ENCODE measurements at regions not wholly inside any gene's neighbourhood (a gene's known extent, or its start where the extent isn't known, plus 50 kb on each side); places are given as distances from the start of the nearest gene placed in this dataset.

GRCh38 chr16:73599870-73600269, 551.9 kb upstream of the ZFHX3 start:
- no peak for TF ChIP-seq CTCF (IDR thresholded peaks at IDR 0.05; ENCODE audit: unreplicated experiment)
- H3K27ac Mint-ChIP-seq: no peak overlapping the region
- no peaks in the 10 kb centered on the region for H3K36me3 Mint-ChIP-seq (ENCODE audit: insufficient read depth)
- H3K4me1 Mint-ChIP-seq (ENCODE audit: low read depth): no peaks in the 10 kb centered on the region
- H3K9me3 Mint-ChIP-seq (ENCODE audit: low read depth): no peaks in the 10 kb centered on the region
- DNase-seq (ENCODE audit: low spot score, unreplicated experiment): no peak
- no peaks in the 10 kb centered on the region for H3K27me3 Mint-ChIP-seq
- no peak overlapping the region for H3K4me3 Mint-ChIP-seq (ENCODE audit: low read depth)

- Mint-ChIP-seq H3K36me3 (ENCODE audit: insufficient read depth) (no peaks in the 10 kb centered on the region), H3K4me3 (ENCODE audit: low read depth) (no peak overlapping the region), H3K27ac (no peak overlapping the region), H3K4me1 (ENCODE audit: low read depth) (no peaks in the 10 kb centered on the region), H3K27me3 (no peaks in the 10 kb centered on the region), H3K9me3 (ENCODE audit: low read depth) (no peaks in the 10 kb centered on the region)
- no peak for TF ChIP-seq CTCF (IDR thresholded peaks at IDR 0.05; ENCODE audit: unreplicated experiment)
- no peak for DNase-seq (ENCODE audit: low spot score, unreplicated experiment)
Observed at GRCh38 chr16:73599351-73599750, 551.4 kb upstream of the ZFHX3 start.

GRCh38 chr16:73584157-73584556, 536.2 kb upstream of the ZFHX3 start:
- DNase-seq (ENCODE audit: low spot score, unreplicated experiment): no peak
- peaks cover 2% of the 10 kb centered on the region for H3K36me3 Mint-ChIP-seq (ENCODE audit: insufficient read depth)
- H3K4me1 Mint-ChIP-seq (ENCODE audit: low read depth): no peaks in the 10 kb centered on the region
- no peaks in the 10 kb centered on the region for H3K27me3 Mint-ChIP-seq
- no peak overlapping the region for H3K27ac Mint-ChIP-seq
- H3K4me3 Mint-ChIP-seq (ENCODE audit: low read depth): no peak overlapping the region
- H3K9me3 Mint-ChIP-seq (ENCODE audit: low read depth): peaks cover 11% of the 10 kb centered on the region
- no peak for TF ChIP-seq CTCF (IDR thresholded peaks at IDR 0.05; ENCODE audit: unreplicated experiment)

GRCh38 chr16:73572135-73572828, 524.4 kb upstream of the ZFHX3 start:
- H3K4me3 Mint-ChIP-seq (ENCODE audit: low read depth): no peak overlapping the region
- no peak for TF ChIP-seq CTCF (IDR thresholded peaks at IDR 0.05; ENCODE audit: unreplicated experiment)
- H3K27me3 Mint-ChIP-seq: peaks cover 47% of the 10 kb centered on the region
- DNase-seq (ENCODE audit: low spot score, unreplicated experiment): no peak
- H3K9me3 Mint-ChIP-seq (ENCODE audit: low read depth): peaks cover 2% of the 10 kb centered on the region
- peaks cover 2% of the 10 kb centered on the region for H3K4me1 Mint-ChIP-seq (ENCODE audit: low read depth)
- no peak overlapping the region for H3K27ac Mint-ChIP-seq
- no peaks in the 10 kb centered on the region for H3K36me3 Mint-ChIP-seq (ENCODE audit: insufficient read depth)

GRCh38 chr16:73569266-73569980, 521.5 kb upstream of the ZFHX3 start:
- peaks cover 4% of the 10 kb centered on the region for H3K9me3 Mint-ChIP-seq (ENCODE audit: low read depth)

More at GRCh38 chr16:73569266-73569980, 521.5 kb upstream of the ZFHX3 start:
- Mint-ChIP-seq H3K4me3 (ENCODE audit: low read depth) (no peak overlapping the region), H3K4me1 (ENCODE audit: low read depth) (no peaks in the 10 kb centered on the region), H3K27ac (no peak overlapping the region), H3K27me3 (peaks cover 46% of the 10 kb centered on the region), H3K36me3 (ENCODE audit: insufficient read depth) (no peaks in the 10 kb centered on the region)
- no peak for TF ChIP-seq CTCF (IDR thresholded peaks at IDR 0.05; ENCODE audit: unreplicated experiment)
- DNase-seq (ENCODE audit: low spot score, unreplicated experiment): no peak
